ENCODE measurements at regions not wholly inside any gene's neighbourhood (a gene's known extent, or its start where the extent isn't known, plus 50 kb on each side); places are given as distances from the start of the nearest gene placed in this dataset.
"Not testable (repeated sequence)": the region's sequence is repeated elsewhere in the genome, so short reads cannot be mapped to it uniquely, and the experiment has no call there.

- TF ChIP-seq POLR2A (IDR thresholded peaks at IDR 0.05): no peak
- TF ChIP-seq CTCF (IDR thresholded peaks at IDR 0.05): no peak
- no peak overlapping the region for H3K27ac ChIP-seq
- no peaks in the 10 kb centered on the region for H3K9me3 ChIP-seq
- no peak for ATAC-seq
- 62% methylated on average over 2 of the region's 2 CpGs for WGBS (ENCODE audit: insufficient coverage, low coverage, low lambda C conversion rate, missing lambda C conversion rate)
- no peaks in the 10 kb centered on the region for H3K36me3 ChIP-seq
- no peak for DNase-seq
- no peaks in the 10 kb centered on the region for H3K27me3 ChIP-seq
- intact Hi-C loops (cut with DNase I): no loop called here
- H3K4me3 ChIP-seq: no peak overlapping the region
- H3K4me1 ChIP-seq: no peaks in the 10 kb centered on the region
Measured at GRCh38 chr5:168142402-168142801, 149.0 kb upstream of the WWC1 start.

DNA sequence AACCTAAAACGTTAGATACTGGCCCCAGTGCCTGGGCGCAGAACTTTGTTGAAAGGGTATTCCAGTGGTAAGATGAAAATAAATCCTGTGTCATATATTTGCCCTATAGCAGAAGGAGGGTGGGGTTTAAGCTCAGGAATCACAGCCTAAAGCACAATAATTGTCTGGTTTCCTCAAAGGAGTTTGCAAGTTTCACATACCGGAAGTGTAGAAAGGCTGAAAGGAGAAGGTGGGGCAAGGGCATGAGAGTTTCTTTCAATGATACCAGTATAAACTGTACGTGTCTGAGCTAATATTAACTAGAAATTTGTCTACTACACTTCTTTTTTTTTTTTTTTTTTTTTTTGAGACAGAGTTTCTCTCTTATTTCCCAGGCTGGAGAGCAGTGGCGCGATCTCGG is 147.9 kb upstream of the WWC1 start:
- H3K9me3 ChIP-seq; H3K4me3 ChIP-seq; intact Hi-C loops (cut with DNase I); H3K4me1 ChIP-seq; DNase-seq; H3K27ac ChIP-seq; H3K36me3 ChIP-seq; H3K27me3 ChIP-seq: not testable (repeated sequence)
- peak in 1 of 4 donors; percentile 27 for ATAC-seq
- 45% methylated on average over 3 of the region's 7 CpGs for WGBS (ENCODE audit: insufficient coverage, low coverage, low lambda C conversion rate, missing lambda C conversion rate)

GRCh38 chr5:168147106-168147505 is 144.3 kb upstream of the WWC1 start:
- H3K4me3 ChIP-seq: no peak overlapping the region
- DNase-seq (no peak), ATAC-seq (no peak)
- H3K4me1 ChIP-seq: no peaks in the 10 kb centered on the region
- intact Hi-C loops (cut with DNase I): no loop called here
- TF ChIP-seq CTCF (IDR thresholded peaks at IDR 0.05) (no peak), POLR2A (IDR thresholded peaks at IDR 0.05) (no peak)
- no peak overlapping the region for H3K27ac ChIP-seq
- H3K36me3 ChIP-seq: no peaks in the 10 kb centered on the region
- 90% methylated on average over 8 of the region's 8 CpGs for WGBS (ENCODE audit: insufficient coverage, low coverage, low lambda C conversion rate, missing lambda C conversion rate)
- H3K27me3 ChIP-seq: no peaks in the 10 kb centered on the region
- H3K9me3 ChIP-seq: no peaks in the 10 kb centered on the region

DNA sequence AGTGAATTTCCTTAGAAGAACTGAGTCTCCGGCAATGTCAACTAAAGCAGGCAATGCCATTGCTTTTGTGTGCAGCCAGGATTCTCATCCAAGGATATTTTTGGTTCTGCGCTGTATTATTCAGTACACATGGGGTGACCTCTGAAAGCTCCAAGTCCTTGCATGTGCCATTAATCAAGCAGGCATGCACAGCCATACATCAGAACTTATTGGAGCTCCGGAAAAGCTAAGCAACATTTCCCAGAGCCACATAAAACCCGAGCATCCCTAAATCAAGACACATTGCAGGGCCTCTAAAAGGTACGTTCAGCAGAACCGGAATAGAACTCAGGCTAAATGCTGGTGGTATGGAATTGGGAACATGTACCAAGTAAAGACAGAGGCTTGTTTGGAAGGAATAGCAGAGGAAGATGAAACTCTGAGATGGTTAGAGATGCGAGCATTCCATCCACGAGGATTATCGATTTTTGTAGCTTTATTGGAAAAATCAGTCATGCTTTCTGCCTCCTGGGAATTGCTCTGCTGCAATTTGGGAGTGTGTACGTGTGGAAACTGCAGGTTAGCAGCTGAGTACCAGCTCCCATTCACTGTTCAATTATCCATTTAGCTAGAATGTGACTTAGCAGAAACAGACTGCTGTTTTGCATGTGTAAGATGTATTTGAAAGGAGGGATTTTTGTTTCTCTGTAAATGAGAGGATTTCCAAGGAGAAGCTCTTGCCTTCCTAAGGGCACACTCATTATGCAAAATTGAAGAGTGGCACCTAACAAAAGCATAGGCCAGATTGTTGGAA is 143.7 kb upstream of the WWC1 start:
- H3K27me3 ChIP-seq: no peaks in the 10 kb centered on the region
- DNase-seq (no peak), ATAC-seq (no peak)
- H3K27ac ChIP-seq: no peak overlapping the region
- H3K4me1 ChIP-seq: no peaks in the 10 kb centered on the region
- whole genome bisulfite sequencing (ENCODE audit: insufficient coverage, low coverage, low lambda C conversion rate, missing lambda C conversion rate): 64% methylated on average over 6 of the region's 10 CpGs
- TF ChIP-seq POLR2A (IDR thresholded peaks at IDR 0.05) (no peak), CTCF (IDR thresholded peaks at IDR 0.05) (no peak)
- H3K36me3 ChIP-seq: no peaks in the 10 kb centered on the region
- no peak overlapping the region for H3K4me3 ChIP-seq
- no peaks in the 10 kb centered on the region for H3K9me3 ChIP-seq
- intact Hi-C loops (cut with DNase I): no loop called here

DNA sequence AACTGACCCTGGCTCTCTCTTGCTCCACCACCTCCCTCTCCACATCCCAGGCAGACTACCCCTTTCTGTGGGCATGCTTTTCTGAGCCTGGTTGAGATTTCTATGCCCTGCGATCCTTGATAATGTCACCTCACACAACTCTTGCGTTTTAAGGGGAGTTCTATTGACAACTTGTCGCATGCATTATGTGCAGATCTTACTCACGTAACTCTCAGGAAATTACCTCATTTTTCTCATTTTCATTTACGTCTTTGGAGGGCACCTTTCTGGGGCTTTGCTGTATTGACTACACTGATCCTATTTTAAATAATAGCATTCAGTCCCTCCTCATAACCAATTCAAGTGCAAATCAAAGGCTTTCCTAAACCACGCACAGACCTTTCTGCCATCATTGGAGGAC is 140.4 kb upstream of the WWC1 start:
- H3K27me3 ChIP-seq: no peaks in the 10 kb centered on the region
- H3K4me3 ChIP-seq: no peak overlapping the region
- H3K27ac ChIP-seq: no peak overlapping the region
- TF ChIP-seq CTCF (IDR thresholded peaks at IDR 0.05) (no peak), POLR2A (IDR thresholded peaks at IDR 0.05) (no peak)
- no peaks in the 10 kb centered on the region for H3K4me1 ChIP-seq
- H3K9me3 ChIP-seq: no peaks in the 10 kb centered on the region
- no peaks in the 10 kb centered on the region for H3K36me3 ChIP-seq
- WGBS (ENCODE audit: insufficient coverage, low coverage, low lambda C conversion rate, missing lambda C conversion rate): 87% methylated on average over 6 of the region's 6 CpGs
- ATAC-seq: no peak
- intact Hi-C loops (cut with DNase I): no loop called here
- DNase-seq: no peak
